T-helper 17 cell (primary cell): ENCODE measurements at regions not wholly inside any gene's neighbourhood (a gene's known extent, or its start where the extent isn't known, plus 50 kb on each side); places are given as distances from the start of the nearest gene placed in this dataset.

Experiments used
- ATAC-seq: fragments of 150-1000 bp; cut with Tn5 transposase; 2 replicates; pipeline ENCODE4 v1.10.0; 2021; ENCODE audit warnings: mild to moderate bottlenecking, moderate library complexity
- DNase-seq, 3 donors: peaks; one replicate each; pipeline versions ENCODE4 v3.0.0 to v3.0.0-alpha.2; 2020 to 2021
- H3K9me3 ChIP-seq: one replicate; pipeline ENCODE4 v1.7.0; 2013; ENCODE audit warnings: low read length, mild to moderate bottlenecking; ENCODE audit not compliant: control insufficient read depth, poor library complexity, severe bottlenecking
- H3K27ac Mint-ChIP-seq: one replicate; pipeline ENCODE4 v1.8.0; 2022; ENCODE audit warnings: mild to moderate bottlenecking, moderate library complexity, mixed read lengths
- H3K27me3 Mint-ChIP-seq: one replicate; pipeline ENCODE4 v1.8.0; 2022; ENCODE audit warnings: mixed read lengths
- H3K36me3 Mint-ChIP-seq: one replicate; pipeline ENCODE4 v1.8.0; 2022; ENCODE audit warnings: low read depth, mixed read lengths
- H3K4me1 Mint-ChIP-seq: one replicate; pipeline ENCODE4 v1.8.0; 2022; ENCODE audit warnings: mild to moderate bottlenecking, mixed read lengths
- H3K4me3 Mint-ChIP-seq: one replicate; pipeline ENCODE4 v1.8.0; 2022; ENCODE audit warnings: mild to moderate bottlenecking, moderate library complexity, mixed read lengths

- Mint-ChIP-seq H3K27me3 (peaks cover 41% of the 10 kb centered on the region), H3K4me3 (no peak overlapping the region), H3K36me3 (peaks cover 6% of the 10 kb centered on the region), H3K4me1 (no peaks in the 10 kb centered on the region), H3K27ac (no peak overlapping the region)
- ATAC-seq (no peak), DNase-seq (no peak)
- no peaks in the 10 kb centered on the region for H3K9me3 ChIP-seq
These were observed 80.4 kb downstream of the CHRD start for GRCh38 chr3:184460276-184460675.

DNA sequence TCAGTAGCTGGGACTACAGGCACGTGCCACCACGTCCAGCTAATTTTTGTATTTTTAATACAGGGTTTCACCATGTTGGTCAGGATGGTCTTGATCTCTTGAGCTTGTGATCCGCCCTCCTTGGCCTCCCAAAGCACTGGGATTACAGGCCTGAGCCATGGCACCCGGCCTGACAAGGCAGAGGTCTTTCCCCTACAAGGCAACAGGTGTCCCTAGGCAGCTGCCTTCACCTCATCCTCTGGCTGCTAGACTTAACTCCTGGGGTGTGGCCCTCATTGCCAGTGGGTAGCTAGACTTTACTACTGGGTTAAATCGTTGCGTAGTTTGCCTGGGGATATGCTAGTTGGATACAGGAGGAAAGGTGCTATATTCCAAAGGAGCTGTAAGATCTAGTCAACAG, 81.4 kb downstream of the CHRD start:
- H3K9me3 ChIP-seq, result no peaks in the 10 kb centered on the region
- peak overlapping the region; percentile 41 for H3K4me3 Mint-ChIP-seq
- no peak overlapping the region for H3K27ac Mint-ChIP-seq
- H3K27me3 Mint-ChIP-seq, result peaks cover 51% of the 10 kb centered on the region
- DNase-seq (no peak), ATAC-seq (no peak)
- no peaks in the 10 kb centered on the region for H3K4me1 Mint-ChIP-seq
- H3K36me3 Mint-ChIP-seq, result peaks cover 6% of the 10 kb centered on the region

DNA sequence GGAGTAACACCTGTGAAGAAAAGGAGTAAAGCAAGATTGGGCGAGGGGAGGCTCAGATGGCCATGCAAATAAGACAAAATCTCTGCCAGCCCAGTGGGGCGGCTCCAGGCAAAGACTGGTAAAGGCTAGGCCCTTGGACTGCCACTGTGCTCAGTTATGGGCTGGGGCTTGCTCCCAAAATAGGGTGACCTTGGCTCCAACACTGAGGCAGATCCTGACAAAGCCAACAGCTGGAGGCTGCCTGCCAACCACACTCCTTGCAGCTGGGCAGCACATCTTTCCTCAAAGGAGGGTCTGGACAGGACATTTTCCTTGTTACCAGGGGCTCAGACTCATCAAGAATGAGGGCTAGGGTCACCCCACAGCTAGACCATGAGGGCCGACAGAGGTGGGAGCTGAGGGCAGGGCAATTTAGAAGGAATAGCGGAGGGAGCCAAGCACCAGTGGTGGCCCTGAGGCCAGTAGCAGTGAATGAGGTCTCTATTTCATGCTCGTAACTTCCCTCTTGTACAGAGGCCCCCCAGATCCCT, 86.1 kb downstream of the CHRD start:
- Mint-ChIP-seq H3K27ac (no peak overlapping the region), H3K27me3 (peaks cover 66% of the 10 kb centered on the region), H3K36me3 (peaks cover 6% of the 10 kb centered on the region), H3K4me1 (no peaks in the 10 kb centered on the region), H3K4me3 (no peak overlapping the region)
- no peak for DNase-seq
- no peaks in the 10 kb centered on the region for H3K9me3 ChIP-seq
- ATAC-seq, result no peak

DNA sequence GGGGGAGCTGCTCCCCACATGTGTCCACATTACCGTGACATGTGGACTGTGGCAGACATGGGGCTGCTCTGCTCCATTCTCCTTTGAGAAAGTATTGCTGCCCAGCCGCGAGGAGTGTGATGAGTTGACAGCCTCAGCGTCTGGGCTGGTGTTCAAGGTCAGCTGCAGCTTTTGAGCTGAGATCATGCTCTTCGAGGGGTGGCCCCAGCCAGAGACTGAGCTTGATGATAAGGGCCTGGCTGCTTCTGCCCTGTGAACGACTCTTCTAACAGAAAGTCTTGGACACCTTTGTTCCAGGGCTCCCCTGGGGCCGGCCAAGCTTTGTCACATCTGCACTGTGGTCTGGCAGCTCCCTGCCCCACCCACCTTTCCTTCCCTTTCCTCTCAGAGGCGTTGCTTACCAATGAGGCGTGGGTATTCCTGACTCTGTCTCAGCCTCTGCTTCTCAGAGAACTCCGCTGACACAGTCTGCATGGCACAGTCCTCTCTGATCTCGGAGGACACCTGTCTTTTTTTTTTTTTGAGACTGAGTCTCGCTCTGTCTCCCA, 86.6 kb downstream of the CHRD start:
- Mint-ChIP-seq H3K27me3 (peaks cover 65% of the 10 kb centered on the region), H3K4me1 (no peaks in the 10 kb centered on the region), H3K4me3 (no peak overlapping the region), H3K27ac (no peak overlapping the region), H3K36me3 (peaks cover 6% of the 10 kb centered on the region)
- ATAC-seq (no peak), DNase-seq (no peak)
- no peaks in the 10 kb centered on the region for H3K9me3 ChIP-seq

GRCh38 chr3:184467171-184467570, 87.3 kb downstream of the CHRD start:
- Mint-ChIP-seq H3K27ac (no peak overlapping the region), H3K36me3 (peaks cover 6% of the 10 kb centered on the region), H3K4me1 (no peaks in the 10 kb centered on the region), H3K4me3 (no peak overlapping the region), H3K27me3 (peaks cover 59% of the 10 kb centered on the region)
- no peak for DNase-seq
- no peak for ATAC-seq
- H3K9me3 ChIP-seq, result no peaks in the 10 kb centered on the region

- no peaks in the 10 kb centered on the region for H3K9me3 ChIP-seq
- Mint-ChIP-seq H3K4me1 (peaks cover 9% of the 10 kb centered on the region), H3K4me3 (no peak overlapping the region), H3K36me3 (peaks cover 3% of the 10 kb centered on the region), H3K27ac (no peak overlapping the region), H3K27me3 (peaks cover 62% of the 10 kb centered on the region)
- ATAC-seq (no peak), DNase-seq (no peak)
These were observed 90.7 kb downstream of the CHRD start for GRCh38 chr3:184470551-184470950.

DNA sequence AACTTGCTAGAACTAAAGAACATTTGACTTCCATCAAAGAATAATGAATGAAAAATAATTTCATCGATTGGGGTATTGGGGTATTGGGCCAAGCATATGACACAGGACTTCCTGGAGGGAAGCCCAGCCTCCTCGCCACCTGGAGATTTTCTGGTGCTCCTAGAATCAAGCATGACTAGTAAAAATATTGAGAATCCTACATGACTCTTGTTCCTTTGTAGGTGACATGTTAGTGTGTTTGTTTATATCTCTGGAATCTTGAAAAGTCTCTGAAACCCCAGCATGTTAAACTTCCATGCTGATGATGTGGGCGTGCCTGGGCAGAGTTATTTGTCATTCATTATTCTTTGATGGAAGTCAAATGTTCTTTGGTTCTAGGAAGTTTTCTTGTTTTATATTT, 90.1 kb upstream of the EPHB3 start:
- DNase-seq, result no peak
- H3K4me3 Mint-ChIP-seq, result no peak overlapping the region
- H3K27me3 Mint-ChIP-seq, result peaks cover 53% of the 10 kb centered on the region
- no peak for ATAC-seq
- no peak overlapping the region for H3K27ac Mint-ChIP-seq
- H3K4me1 Mint-ChIP-seq, result peaks cover 9% of the 10 kb centered on the region
- no peaks in the 10 kb centered on the region for H3K9me3 ChIP-seq
- H3K36me3 Mint-ChIP-seq, result peaks cover 3% of the 10 kb centered on the region

- no peak overlapping the region for H3K4me3 Mint-ChIP-seq
- ATAC-seq, result peak; percentile 68
- H3K4me1 Mint-ChIP-seq, result peaks cover 9% of the 10 kb centered on the region
- H3K36me3 Mint-ChIP-seq, result peaks cover 3% of the 10 kb centered on the region
- DNase-seq, result no peak
- H3K27ac Mint-ChIP-seq, result no peak overlapping the region
- H3K27me3 Mint-ChIP-seq, result peaks cover 45% of the 10 kb centered on the region
- H3K9me3 ChIP-seq, result no peaks in the 10 kb centered on the region
These were observed 88.7 kb upstream of the EPHB3 start for GRCh38 chr3:184472723-184473428.

DNA sequence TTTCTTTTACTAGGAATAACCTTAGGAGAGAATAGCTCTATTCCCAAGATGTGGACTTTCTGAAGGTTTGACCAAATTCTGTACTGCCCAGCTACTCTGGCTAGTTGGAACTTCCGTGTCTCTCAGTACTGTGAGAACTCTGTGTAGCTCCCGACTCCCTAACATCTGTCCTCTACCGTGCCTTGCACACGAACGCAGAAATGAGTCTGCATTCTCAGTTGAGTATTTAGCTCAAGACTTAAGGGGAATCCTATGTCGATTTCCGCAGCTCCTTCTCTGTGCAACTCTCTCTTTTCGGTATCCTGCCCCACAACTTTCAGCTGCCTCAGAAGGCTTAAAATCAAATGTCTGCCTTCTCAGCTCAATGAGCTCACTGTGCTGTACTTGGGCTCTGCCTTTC, 86.7 kb upstream of the EPHB3 start:
- Mint-ChIP-seq H3K27me3 (peaks cover 46% of the 10 kb centered on the region), H3K4me1 (peaks cover 9% of the 10 kb centered on the region), H3K4me3 (no peak overlapping the region), H3K27ac (no peak overlapping the region), H3K36me3 (peaks cover 8% of the 10 kb centered on the region)
- no peaks in the 10 kb centered on the region for H3K9me3 ChIP-seq
- DNase-seq (no peak), ATAC-seq (no peak)

DNA sequence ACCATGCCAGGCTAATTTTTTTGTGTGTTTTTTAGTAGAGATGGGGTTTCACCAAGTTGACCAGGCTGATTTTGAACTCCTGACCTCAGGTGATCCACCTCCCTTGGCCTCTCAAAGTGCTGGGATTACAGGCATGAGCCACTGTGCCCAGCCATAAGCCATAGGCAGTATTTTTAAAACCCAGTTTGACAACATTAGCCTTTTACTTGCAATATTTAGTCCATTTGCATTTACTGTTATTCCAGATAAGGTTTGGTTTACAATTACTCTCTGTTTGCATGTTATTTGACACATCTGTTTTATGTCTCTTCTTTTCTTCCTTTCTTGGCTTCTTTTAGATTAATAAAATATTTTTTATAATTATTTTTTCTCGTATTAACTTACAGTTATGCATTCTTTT, 83.6 kb upstream of the EPHB3 start:
- ATAC-seq (no peak), DNase-seq (no peak)
- Mint-ChIP-seq H3K27ac (no peak overlapping the region), H3K36me3 (peaks cover 10% of the 10 kb centered on the region), H3K4me1 (peaks cover 7% of the 10 kb centered on the region), H3K27me3 (peaks cover 61% of the 10 kb centered on the region), H3K4me3 (no peak overlapping the region)
- H3K9me3 ChIP-seq, result no peaks in the 10 kb centered on the region

DNA sequence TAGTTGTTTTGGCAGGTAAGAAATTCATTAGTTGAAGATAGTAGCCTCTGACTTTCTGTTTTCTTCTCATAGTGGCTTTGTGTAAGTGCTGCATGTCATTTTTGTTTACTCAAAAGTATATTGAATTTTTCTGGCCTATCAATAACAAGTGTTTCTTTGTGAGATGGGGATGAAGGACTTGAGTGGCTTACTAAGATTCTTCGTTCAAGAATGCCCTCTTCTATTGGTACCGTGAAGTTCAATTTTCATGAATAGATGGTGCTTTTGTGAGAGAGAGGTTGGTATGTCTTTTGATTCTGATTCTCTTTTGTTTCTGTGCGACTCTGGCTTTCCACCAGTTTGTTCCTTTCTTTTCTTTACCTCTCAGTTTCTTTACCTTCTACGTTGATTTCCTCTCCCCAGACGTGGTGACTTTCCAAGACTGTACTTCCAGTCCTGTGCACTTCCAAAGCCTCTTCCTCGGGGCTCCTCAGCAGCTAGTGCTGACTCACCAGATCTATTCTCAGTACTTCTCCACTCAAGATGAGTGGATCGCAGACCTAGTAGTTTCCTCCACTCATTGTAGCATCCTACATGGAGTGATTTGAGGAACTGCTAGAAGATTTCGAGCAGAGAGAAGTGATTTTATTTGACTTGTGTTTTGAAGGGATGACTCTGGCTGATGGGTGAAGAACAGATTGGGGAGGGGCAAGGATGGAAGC, 82.0 kb upstream of the EPHB3 start:
- peaks cover 6% of the 10 kb centered on the region for H3K36me3 Mint-ChIP-seq
- H3K27ac Mint-ChIP-seq, result no peak overlapping the region
- DNase-seq (no peak), ATAC-seq (no peak)
- peaks cover under 1% of the 10 kb centered on the region for H3K4me1 Mint-ChIP-seq
- no peaks in the 10 kb centered on the region for H3K9me3 ChIP-seq
- H3K27me3 Mint-ChIP-seq, result peaks cover 46% of the 10 kb centered on the region
- H3K4me3 Mint-ChIP-seq, result no peak overlapping the region

DNA sequence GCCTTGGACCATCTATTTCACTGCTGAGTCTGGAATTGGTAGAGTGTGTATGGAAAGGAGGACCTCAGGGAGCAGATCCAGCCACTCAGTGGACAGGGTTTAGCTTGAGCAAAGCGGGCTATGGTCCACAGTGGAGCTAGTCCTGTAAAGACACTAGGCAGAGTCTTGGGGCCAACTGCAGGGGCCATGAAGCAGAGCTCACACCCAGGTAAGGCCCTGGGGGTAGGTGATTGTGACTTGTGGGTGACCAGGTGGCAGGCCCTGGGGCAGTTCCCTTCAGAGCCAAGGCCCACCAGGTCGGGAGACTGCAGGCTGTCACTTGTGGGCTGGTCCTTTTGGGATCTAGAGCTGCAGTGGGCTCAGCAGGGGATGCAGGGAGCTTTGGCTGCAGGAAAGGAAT, 80.8 kb upstream of the EPHB3 start:
- Mint-ChIP-seq H3K4me3 (no peak overlapping the region), H3K4me1 (no peaks in the 10 kb centered on the region), H3K27ac (no peak overlapping the region), H3K36me3 (peaks cover 6% of the 10 kb centered on the region), H3K27me3 (peaks cover 39% of the 10 kb centered on the region)
- DNase-seq, result no peak
- no peak for ATAC-seq
- H3K9me3 ChIP-seq, result no peaks in the 10 kb centered on the region

- DNase-seq (no peak), ATAC-seq (no peak)
- H3K9me3 ChIP-seq, result no peaks in the 10 kb centered on the region
- no peak overlapping the region for H3K4me3 Mint-ChIP-seq
- peaks cover 42% of the 10 kb centered on the region for H3K27me3 Mint-ChIP-seq
- H3K4me1 Mint-ChIP-seq, result no peaks in the 10 kb centered on the region
- no peak overlapping the region for H3K27ac Mint-ChIP-seq
- H3K36me3 Mint-ChIP-seq, result peaks cover 6% of the 10 kb centered on the region
These were observed 79.5 kb upstream of the EPHB3 start for GRCh38 chr3:184481984-184482671.
